ENCODE measurements at regions not wholly inside any gene's neighbourhood (a gene's known extent, or its start where the extent isn't known, plus 50 kb on each side); places are given as distances from the start of the nearest gene placed in this dataset.

DNA sequence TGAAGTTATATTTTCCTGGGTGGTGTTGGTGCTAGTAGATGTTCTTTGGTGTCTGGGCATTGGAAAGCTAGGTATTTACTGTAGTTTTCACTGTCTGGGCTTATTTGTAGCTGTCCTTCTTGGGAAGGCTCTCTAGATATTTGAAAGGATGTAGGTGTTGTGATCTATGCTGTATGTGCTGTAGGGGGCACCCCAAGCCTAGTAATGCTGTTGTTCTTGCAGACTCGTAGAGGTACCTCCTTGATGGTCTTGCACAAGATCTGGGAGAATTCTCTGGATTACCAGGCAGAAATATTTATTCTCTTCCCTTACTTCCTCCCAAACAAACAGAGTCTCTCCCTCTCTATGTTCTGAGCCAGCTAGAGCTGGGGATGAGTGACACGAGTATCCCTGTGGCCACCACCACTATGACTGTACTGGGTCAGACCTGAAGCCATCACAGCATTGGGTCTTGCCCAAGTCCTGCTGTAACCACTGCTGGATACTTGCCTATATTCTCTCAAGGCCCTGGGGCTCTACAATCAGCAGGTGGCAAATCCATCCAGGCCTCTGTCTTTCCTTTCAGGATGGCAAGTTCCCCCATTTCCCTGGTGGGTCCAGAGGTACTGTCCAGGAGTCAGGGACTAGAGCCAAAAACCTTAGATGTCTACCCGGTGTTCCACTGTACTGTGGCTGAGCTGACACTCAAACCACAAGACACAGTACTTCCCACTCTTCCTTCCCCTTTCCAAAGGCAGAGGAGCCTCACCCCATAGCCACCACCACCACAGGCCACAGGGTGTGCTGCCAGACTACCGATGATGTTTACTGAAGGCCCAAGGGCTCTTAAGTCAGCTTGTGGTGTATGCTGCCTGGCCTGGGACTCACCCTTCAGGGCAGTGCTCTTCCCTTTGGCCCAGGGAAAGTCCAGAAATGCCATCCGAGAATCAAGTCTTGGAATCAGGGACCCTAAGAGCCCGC, 195.2 kb upstream of the DPPA4 start:
- peak in 1 of 2 donors; percentile 8 for DNase-seq (ENCODE audit: low read depth in 2 of 2)

DNA sequence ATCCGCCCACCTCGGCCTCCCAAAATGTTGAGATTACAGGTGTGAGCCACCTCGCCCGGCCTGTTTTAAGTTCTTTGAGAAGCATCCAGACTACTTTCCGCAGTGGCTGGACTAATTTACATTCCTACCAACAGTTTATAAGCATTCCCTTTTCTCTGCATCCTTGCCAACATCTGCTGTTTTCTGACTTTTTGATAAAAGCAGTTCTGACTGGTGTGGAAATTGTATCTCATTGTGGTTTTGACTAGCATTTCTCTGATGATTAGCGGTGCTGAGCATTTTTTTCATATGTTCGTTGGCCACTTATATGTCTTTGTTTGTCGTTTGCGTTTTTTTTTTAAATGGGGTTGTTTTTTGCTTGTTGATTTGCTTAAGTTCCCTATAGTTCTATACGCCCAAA, 208.4 kb upstream of the DPPA4 start:
- DNase-seq (ENCODE audit: low read depth in 2 of 2): no peak

DNA sequence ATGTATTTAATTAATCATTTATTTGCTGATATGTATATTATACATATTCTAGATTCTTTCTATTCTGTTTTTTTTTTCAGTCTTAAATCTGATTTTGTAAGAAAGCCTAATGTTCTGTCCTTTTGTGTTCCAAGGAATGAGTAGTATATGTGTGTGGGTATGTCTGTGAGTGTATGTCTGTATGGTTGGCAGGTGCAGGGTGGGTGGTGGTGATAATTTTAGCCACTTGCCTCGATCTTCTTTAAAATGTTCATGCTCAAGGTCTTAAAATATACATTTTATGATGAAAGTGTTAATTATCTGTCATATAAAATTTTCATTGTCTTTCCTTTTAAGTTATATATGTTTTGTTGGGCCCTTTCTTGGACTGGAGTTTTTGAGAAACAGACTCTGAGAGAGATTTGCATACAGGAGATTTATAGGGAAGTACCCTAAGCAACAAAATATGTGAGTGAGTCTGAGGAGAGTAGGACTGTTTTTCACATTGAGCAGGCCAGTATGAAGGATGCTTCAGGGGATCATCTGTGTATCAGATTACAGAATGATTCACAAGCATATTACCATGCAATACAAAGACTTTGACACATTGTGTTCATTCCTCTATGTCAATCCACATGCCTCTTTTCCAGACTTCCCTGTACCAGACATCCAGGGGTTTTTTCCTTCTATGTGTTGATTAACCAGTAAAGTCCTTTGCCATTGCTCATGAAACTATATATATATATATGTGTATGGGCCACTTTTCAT, 211.0 kb upstream of the DPPA4 start:
- no peak for DNase-seq (ENCODE audit: low read depth in 2 of 2)

DNA sequence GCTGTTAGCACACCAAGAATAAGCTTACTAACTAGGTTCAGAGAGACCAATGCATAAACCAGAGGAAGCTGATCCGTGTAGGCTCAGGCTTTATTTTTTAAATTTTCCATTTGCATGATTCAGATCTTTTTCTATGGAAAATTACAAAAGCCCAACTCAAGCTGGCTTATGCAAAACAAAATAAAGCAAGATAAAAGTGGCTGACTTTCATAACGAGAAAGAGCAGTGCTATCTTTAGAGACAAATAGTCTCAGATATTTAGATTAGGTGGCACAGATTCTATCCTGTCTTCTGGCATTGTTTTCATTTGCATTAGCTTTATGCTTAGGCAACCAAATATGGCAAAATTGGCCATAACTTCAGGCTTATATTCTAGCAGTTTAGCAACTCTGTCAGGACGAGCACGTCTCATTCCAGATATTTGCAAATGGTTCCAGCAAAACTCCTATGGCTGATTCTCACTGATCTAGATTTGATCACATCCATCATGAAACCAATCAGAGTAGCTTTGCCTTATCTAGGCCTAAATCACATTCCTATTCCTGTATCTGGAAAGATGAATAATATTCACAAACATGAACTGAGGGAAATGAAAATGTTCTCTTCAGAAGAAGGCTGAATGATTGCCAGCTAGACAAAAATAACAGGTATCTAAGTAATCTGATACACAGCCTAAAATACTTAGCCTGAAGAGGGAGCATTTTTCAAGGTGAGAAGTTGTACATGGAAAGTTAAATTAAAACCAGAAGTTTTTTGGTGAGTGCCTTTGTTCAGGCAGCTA, 216.4 kb upstream of the DPPA4 start:
- no peak for DNase-seq (ENCODE audit: low read depth in 2 of 2)

DNA sequence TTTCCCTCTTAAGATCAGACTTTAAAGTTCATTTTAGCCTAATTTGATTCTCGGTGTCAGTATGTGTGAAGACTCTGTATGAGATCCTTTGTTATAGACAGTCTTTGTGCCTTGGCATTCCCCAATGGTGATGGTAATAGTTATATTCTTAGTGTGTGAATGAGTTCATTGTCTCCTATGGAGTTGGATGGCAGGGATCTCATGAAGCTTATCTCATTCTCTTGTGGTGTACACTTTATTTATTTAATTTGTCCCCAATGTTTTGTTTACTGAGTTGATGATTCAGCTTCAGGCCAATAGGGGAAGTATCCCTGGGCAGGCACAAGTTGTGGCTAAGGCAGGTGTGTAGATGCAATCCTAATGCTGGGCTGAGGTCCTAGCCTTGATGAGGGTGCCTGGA, 222.0 kb upstream of the DPPA4 start:
- no peak for DNase-seq (ENCODE audit: low read depth in 2 of 2)

DNA sequence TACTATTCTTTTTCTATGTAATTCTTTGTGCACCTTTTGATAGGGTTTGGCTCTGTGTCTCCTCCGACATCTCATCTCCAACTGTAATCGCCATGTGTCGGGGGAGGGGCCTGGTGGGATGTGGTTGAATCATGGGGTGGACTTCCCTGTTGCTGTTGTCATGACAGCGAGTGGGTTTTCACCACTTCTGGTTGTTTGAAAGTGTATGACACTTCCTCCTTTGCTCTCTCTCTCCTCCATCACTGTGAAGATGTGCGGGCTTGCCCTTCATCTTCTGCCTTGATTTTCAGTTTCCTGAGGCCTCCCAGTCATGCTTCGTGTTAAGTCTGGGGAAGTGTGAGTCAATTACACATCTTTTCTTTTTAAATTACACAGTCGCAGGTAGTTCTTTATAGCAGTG, 225.8 kb upstream of the DPPA4 start:
- DNase-seq (ENCODE audit: low read depth in 2 of 2): peak in 1 of 2 donors; percentile 22

DNA sequence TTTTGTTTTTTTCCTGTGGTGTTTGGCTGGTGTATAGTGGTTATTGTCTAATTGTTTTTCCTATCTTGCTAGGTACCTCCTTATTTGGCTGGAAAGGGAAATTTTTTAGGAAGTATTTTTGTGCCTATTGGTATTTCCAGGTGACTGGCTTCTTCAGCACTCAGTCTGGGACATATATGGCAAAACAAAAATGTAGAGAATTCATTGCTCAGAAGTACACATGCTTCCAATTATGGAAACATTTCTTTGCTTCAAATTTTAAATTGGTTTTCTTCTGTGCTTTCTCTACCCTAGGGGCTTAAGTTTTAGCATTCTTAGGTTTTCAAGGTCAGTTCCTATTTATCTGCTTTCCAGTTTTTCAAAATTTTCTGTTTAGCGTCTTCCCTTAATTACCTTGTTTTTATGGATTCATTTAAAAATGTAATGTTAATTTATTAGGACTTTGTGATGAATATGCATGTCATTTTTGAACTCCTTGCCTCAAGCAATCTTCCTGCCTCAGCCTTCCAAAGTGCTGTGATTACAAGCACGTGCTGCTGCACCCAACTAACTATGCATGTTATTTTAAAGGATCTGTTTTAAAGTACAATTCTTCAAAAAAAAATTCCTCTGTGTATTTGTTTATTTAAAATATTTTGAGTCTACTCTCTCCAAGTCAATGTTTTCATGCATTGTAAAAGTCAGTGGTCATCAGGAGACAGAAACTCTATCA, 231.9 kb upstream of the DPPA4 start:
- no peak for DNase-seq (ENCODE audit: low read depth in 2 of 2)

DNA sequence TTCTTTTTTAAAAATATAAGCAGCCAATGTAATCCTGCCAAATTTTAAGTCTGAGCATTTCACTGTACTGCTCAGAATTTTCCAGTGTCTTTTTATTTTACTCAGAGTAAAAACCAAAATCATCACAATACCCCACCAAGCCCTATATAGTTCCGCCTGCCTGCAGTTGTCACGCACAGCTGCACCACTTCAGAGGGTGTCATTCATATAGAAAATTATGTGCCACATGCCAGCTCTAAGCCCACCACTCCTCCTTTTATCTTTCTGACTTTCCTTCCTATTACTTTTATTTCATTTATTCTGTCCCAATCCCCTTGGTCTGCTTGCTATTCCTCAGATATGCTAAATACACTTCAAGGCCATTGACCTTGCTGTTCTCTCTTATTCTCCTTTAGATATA, 233.1 kb upstream of the DPPA4 start:
- no peak for DNase-seq (ENCODE audit: low read depth in 2 of 2)

DNA sequence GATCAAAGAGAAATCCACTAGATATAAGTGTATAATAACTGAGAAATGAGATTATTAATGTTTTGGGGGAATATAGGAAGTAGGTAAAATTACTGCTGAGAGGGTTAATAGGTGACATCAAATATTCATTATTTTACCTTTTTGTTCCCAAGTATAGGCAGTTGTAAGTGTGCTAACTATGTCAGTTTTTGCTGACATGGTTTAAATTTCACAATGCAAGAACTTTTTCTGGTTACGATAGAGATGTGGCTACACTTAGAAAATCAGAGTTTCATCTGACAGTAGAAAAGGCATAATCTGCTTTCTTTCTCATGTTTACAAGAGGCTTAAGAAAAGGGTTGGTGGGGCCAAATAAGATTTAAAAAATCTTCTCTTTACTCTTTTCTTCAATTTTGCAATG, 235.0 kb upstream of the DPPA4 start:
- DNase-seq (ENCODE audit: low read depth in 2 of 2): no peak

DNA sequence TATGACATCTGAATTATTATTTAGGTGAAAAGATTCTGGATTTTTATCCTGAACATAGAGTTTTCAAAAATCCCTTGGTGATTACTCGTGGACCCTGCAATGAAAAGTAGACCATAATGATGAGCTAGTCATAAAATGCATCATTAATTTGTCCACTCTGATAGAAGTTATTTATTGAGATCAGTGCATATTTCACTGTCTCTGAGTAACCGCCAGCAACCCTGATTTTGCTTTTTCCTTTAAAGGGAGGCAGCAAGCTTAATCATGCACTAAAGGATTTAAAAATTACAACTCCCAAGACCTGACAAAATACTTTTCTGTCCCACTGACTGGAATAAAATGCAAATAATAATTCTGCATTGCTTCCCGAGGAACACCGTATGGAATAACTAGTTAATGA, 259.6 kb upstream of the DPPA4 start:
- DNase-seq (ENCODE audit: low read depth in 2 of 2): no peak

DNA sequence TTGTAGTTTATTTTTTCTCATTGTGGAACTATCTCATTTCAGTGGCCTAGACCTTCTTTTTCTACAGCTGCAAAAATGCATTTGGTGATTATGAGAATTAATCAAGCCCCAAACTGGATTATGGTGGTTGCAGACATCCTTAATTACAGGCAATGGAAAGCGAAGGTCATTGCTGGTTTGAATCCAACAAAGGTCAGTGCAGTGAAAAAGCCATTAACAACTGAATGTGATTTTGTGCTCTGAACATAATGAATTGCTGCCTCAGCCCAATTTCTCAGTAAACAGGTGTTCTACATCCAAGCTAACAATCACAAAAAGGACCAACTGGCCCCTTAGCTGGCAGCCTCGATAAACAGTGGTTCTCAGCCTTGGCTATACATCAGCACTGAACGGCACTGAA, 260.1 kb upstream of the DPPA4 start:
- DNase-seq (ENCODE audit: low read depth in 2 of 2): no peak

DNA sequence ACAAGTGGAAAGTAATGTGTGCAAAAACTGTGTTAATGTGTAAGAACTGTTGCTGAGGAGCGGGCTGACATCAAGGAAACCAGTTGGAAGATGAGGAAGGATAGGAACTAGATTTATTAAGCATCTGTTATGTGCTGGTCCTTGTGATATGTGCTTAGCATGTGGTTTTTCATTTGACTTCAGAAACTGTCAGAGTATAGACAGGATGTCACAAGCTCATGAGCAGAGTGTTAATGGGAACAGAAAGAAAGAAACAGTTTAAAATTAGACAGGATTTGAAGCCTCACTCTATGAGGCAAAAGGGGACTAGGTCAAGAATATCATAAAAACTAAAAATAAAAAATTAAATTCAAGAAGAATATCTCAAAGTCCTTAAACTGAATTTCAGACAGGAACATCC, 270.6 kb upstream of the DPPA4 start:
- no peak for DNase-seq (ENCODE audit: low read depth in 2 of 2)

DNA sequence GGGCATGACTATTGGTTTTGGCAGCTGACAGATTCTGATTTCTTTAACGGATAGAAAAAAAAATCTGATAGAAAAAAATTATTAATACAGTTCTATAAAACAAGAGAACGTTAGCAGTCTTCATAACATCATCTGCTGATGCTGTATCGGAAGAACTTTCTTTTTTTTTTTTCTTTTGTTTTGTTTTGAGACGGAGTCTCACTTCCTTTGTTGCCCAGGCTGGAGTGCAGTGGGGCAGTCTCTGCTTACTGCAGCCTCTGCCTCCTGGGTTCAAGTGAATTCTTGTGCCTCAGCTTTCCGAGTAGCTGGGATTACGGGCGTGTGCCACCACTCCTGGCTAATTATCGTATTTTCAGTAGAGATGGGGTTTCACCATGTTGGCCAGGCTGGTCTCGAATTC, 271.2 kb upstream of the DPPA4 start:
- no peak for DNase-seq (ENCODE audit: low read depth in 2 of 2)

DNA sequence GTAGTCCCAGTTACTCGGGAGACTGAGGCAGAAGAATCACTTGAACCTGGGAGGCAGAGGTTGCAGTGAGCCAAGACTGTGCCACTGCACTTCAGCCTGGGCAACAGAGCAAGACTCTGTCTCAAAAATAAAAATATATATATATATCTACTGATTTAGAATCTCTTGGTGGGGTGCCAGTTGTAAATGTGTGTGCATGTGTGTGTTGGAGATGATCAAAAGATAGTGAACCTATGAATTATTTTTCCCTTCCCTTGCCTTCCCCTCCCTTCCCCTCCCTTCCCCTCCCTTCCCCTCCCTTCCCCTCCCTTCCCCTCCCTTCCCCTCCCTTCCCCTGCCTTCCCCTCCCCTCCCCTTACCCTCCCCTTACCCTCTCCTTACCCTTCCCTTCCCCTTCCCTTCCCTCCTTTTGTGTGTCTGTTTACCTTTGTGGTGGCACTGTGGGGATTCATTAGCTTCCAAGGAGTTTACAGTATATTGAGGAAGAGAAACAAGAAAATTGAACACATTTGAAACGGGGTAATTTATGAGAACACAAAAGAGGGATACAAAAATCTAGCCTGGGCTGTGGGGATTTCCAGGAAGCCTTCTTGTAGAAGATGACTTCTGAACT, 281.5 kb upstream of the DPPA4 start:
- DNase-seq (ENCODE audit: low read depth in 2 of 2): no peak

DNA sequence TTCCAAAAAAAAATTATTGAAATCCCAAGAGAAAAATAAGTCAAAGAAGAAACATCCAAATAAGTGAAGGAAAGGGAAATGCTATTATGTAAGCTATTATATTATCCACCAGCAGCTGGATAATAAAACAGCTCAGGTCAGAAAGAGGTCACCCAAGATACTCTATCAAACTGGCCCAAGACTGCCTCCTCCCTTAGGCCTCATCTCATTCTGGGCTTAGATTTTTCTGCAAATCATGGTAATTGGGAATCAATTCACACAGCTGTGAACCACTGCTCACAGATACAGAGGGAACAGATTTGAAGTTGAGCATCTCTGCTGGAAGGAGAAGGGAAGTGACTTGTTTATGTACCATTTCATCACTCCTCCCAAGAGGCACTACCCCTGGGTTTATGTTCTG, 294.6 kb upstream of the DPPA4 start:
- DNase-seq (ENCODE audit: low read depth in 2 of 2): no peak

DNA sequence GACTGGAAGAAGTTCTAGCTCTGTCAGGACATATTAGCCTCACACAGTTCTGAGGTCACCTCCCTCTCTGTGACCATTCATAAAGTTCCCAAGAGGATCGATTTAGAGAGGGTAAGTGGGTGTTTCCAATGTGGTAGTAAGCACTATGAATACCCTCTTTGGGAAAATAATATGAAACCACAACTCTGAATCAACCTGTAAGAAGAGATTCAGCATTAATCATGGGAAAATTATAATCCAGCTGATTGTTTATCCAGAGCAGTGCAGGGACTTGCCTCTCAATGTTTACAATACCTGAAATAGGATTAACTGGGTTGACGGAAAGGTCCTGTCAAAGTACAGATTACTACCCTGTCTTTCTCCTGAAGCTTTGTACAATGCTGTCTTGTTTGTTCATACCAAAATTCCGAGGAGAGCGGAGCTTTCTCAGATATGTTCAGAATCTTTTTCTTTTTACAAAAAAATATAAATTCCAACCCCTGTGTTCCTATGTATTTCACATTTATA, 302.9 kb upstream of the DPPA4 start:
- DNase-seq (ENCODE audit: low read depth in 2 of 2): no peak

DNA sequence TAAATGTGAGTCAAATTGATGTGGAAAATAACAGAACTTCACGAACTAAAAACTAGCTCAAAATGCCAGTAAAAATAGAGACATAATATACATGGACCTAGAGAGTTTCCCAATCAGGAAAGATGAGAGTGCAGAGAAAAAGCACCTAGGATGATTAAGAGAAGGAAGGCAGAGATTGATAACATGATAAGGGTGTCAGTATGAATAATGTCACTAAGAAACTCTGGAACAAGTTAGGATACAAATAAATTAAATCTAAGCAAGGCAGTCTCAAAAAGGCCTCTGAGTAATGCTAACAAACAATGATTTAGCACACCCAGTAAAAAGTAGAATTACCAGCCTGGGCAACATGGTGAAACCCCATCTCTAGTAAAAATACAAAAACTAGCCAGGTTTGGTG, 304.7 kb upstream of the DPPA4 start:
- DNase-seq (ENCODE audit: low read depth in 2 of 2): no peak

DNA sequence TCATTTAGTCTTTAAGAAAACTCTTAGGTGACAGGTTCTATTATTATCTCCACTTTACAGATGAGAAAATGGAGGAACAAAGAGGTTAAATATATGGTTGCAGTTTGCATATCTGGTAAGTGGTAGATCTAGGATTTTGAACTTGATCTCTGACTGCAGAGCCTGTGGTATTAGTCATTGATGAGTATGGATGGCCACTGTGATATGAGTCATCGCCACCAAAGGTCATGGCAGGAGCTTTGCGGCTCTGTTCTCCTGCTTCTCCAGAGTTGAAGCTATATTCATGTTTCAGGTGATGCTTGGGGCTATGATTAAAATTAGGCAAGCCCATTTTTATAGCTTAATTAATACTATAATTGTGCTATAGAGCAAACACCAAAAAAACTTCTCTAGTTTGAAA, 306.2 kb upstream of the DPPA4 start:
- peak in 1 of 2 donors; percentile 7 for DNase-seq (ENCODE audit: low read depth in 2 of 2)

DNA sequence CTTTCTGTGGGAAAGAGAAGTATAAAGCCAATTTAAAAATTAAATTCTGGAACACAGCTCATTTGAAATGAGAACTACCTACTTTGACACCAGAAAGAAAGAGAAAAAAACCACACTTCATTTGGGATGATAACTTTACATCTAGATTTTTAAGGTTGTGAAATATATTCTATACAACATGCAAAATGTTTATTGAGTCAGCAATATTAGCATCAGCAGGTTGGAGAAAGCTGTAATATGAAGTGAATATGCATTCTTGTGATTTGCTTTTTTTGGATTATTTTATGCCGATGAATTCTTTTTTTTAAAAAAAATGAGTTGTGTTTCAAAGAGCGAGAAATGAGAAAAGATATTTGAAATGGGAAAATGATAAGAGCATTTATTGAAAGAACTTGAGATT, 307.0 kb upstream of the DPPA4 start:
- DNase-seq (ENCODE audit: low read depth in 2 of 2): no peak

DNA sequence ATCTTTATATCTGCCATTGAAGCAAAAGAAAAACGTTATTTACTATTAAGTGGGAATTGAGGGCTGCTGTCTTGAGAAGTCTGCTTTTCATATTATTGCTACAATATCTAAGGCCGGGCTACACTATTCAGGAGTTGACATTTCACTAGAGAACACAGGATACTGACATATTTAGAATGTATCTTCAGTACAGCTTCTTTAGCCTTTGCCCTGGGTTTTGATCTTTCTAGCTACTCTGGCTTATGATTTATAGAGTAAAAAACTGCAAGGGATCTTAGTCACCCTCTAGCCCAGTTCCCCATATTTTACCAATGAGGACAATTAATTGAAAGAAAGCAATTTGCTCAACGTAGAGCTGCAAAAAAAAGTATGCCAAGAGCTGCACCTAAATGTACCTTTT, 307.4 kb upstream of the DPPA4 start:
- DNase-seq (ENCODE audit: low read depth in 2 of 2): no peak

DNA sequence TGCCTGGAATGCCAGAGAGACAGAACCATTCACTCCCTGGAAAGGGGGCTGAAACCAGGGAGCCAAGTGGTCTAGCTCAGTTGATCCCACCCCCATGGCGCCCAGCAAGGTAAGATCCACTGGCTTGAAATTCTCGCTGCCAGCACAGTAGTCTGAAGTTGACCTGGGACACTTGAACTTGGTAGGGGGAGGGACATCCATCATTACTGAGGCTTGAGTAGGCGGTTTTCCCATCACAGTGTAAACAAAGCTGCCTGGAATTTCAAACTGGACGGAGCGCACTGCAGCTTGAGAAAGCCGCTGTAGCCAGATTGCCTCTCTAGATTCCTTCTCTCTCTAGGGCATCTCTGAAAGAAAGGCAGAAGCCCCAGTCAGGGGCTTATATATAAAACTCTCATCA, 310.7 kb upstream of the DPPA4 start:
- no peak for DNase-seq (ENCODE audit: low read depth in 2 of 2)
